GM12878 (cell line): ENCODE measurements at regions not wholly inside any gene's neighbourhood (a gene's known extent, or its start where the extent isn't known, plus 50 kb on each side); places are given as distances from the start of the nearest gene placed in this dataset.
"Not testable (repeated sequence)": the region's sequence is repeated elsewhere in the genome, so short reads cannot be mapped to it uniquely, and the experiment has no call there.

Source experiments
- ATAC-seq: fragments of 200-7000 bp; cut with Tn5 transposase; 3 replicates; pipeline ENCODE4 v1.9.1; 2020; ENCODE audit warnings: mild to moderate bottlenecking, moderate library complexity
- BruUV-seq: library from RNA; stranded (reverse); fragments of 400-500 nt; replicated peaks from 2 replicates; lab custom pipeline; 2021; lab: Mats Ljungman, UMichigan
- CTCF ChIA-PET: fragments of 300-600 bp; sonication (Branson Sonifier 250); formaldehyde crosslinking; extraction: SDS; loops from one replicate; lab custom pipeline; 2021; ENCODE audit warnings: inconsistent platforms; lab: Yijun Ruan, JAX
- POLR2A ChIA-PET: fragments of 350-600 bp; formaldehyde crosslinking; extraction: SDS; loops from one replicate; lab custom pipeline; 2021; ENCODE audit warnings: inconsistent platforms; lab: Charles Lee
- RAD21 ChIA-PET: fragments of 300-600 bp; sonication (Branson Sonifier 250); formaldehyde crosslinking; loops from one replicate; lab custom pipeline; 2023; ENCODE audit warnings: antibody characterized with exemption; ENCODE audit not compliant: unreplicated experiment; lab: Charles Lee
- SMC1A ChIA-PET: fragments of 300-600 bp; sonication (Branson Sonifier 250); formaldehyde crosslinking; loops from one replicate; lab custom pipeline; 2023; ENCODE audit not compliant: unreplicated experiment, uncharacterized antibody; lab: Charles Lee
- DNase-seq: peaks from one replicate; pipeline ENCODE4 v3.0.0-alpha.2; 2011; ENCODE audit warnings: low read depth, low spot score
- FAIRE-seq: peaks from 3 replicates; lab custom pipeline; 2011; peaks lifted over from hg19 to GRCh38; lab: Jason Lieb, UNC
- H2AFZ ChIP-seq: 2 replicates; pipeline ENCODE4 v1.6.0; 2011; ENCODE audit warnings: low read depth, low read length, control low read depth; ENCODE audit not compliant: control insufficient read depth
- H3K27ac ChIP-seq: 2 replicates; pipeline ENCODE4 v1.5.1; 2011; ENCODE audit warnings: control low read depth; ENCODE audit not compliant: control insufficient read depth, insufficient read depth
- H3K27me3 ChIP-seq, 2 experiments: replicated peaks in 1 of 2; 2 replicates each; pipeline versions ENCODE4 v1.6.0 to v1.6.1; 2011; ENCODE audit warnings: low read length in 1 of 2; ENCODE audit not compliant: control insufficient read depth in 2 of 2, insufficient read depth in 2 of 2
- H3K36me3 ChIP-seq, 2 experiments: 2 replicates each; pipeline ENCODE4 v1.5.1; 2011; ENCODE audit warnings: low read length in 1 of 2; ENCODE audit not compliant: control insufficient read depth in 2 of 2, insufficient read depth in 2 of 2
- H3K4me1 ChIP-seq: 2 replicates; pipeline ENCODE4 v1.6.1; 2011; ENCODE audit warnings: mild to moderate bottlenecking, low read length, moderate library complexity, mixed read lengths; ENCODE audit not compliant: control insufficient read depth, insufficient read depth
- H3K4me2 ChIP-seq: 2 replicates; pipeline ENCODE4 v1.6.0; 2011; ENCODE audit warnings: control low read depth; ENCODE audit not compliant: control insufficient read depth, insufficient read depth
- H3K4me3 ChIP-seq: fragments of 200-600 bp; sonication (generic); 2 replicates; pipeline ENCODE4 v1.5.1; 2016
- H3K79me2 ChIP-seq: 2 replicates; pipeline ENCODE4 v1.6.0; 2011; ENCODE audit warnings: low read length; ENCODE audit not compliant: control insufficient read depth, insufficient read depth
- H3K9ac ChIP-seq: 2 replicates; pipeline ENCODE4 v1.8.0; 2011; ENCODE audit warnings: low read length, control low read depth, mixed read lengths; ENCODE audit not compliant: control insufficient read depth, insufficient read depth
- H3K9me3 ChIP-seq: replicated peaks from 3 replicates; pipeline ENCODE4 v1.5.1; 2011; ENCODE audit warnings: mild to moderate bottlenecking, low read length; ENCODE audit not compliant: control insufficient read depth, insufficient read depth
- H4K20me1 ChIP-seq: 2 replicates; pipeline ENCODE4 v1.6.0; 2011; ENCODE audit not compliant: control insufficient read depth, insufficient read depth
- ATF2 ChIP-seq: IDR thresholded peaks from 2 replicates; pipeline ENCODE4 v1.6.1; 2012; ENCODE audit warnings: low read length, inconsistent platforms
- CBFB ChIP-seq: IDR thresholded peaks from 2 replicates; pipeline ENCODE4 v1.6.1; 2016; ENCODE audit warnings: antibody characterized with exemption, low read depth
- GABPA ChIP-seq: IDR thresholded peaks from 2 replicates; pipeline ENCODE4 v1.6.1; 2014; ENCODE audit warnings: antibody characterized with exemption, low read depth, mild to moderate bottlenecking, inconsistent platforms
- IKZF1 ChIP-seq: fragments of 450-650 bp; conservative IDR thresholded peaks from 2 replicates; pipeline ENCODE4 v1.6.1; 2017; ENCODE audit warnings: antibody characterized with exemption, mild to moderate bottlenecking
- KLF5 ChIP-seq: fragments of 450-650 bp; IDR thresholded peaks from 2 replicates; pipeline ENCODE4 v1.6.1; 2014; ENCODE audit warnings: mild to moderate bottlenecking; ENCODE audit not compliant: partially characterized antibody
- POLR2AphosphoS2 ChIP-seq: IDR thresholded peaks from 2 replicates; pipeline ENCODE4 v1.6.1; 2011; ENCODE audit warnings: low read depth, mild to moderate bottlenecking, low read length, improper control_type of control experiment, moderate library complexity
- RFX5 ChIP-seq: IDR thresholded peaks from 2 replicates; pipeline ENCODE4 v1.6.1; 2011; ENCODE audit warnings: low read depth, low read length, improper control_type of control experiment
- STAT3 ChIP-seq: IDR thresholded peaks from 2 replicates; pipeline ENCODE4 v1.6.1; 2011; ENCODE audit warnings: low read depth, low read length, improper control_type of control experiment
- WGBS: methylation state at CpG from one replicate; pipeline ENCODE4 v1.1.6; 2016; ENCODE audit warnings: low lambda C conversion rate; ENCODE audit not compliant: insufficient replicate concordance, insufficient coverage; ENCODE audit errors: missing lambda C conversion rate; 5-methylcytosine and 5-hydroxymethylcytosine counted together
- in situ Hi-C: fragments of 300-500 bp; cut with MboI; formaldehyde crosslinking; loops from 9 replicates; pipeline ENCODE4 v1.14.3; 2018; ENCODE audit warnings: mixed read lengths
- intact Hi-C: fragments of 100-400 bp; cut with micrococcal nuclease; formaldehyde crosslinking; loops from one replicate; pipeline ENCODE4 v1.14.2; 2022; ENCODE audit not compliant: unreplicated experiment

GRCh38 chr2:16381511-16381910, 284.1 kb downstream of the CYRIA start:
- Histone ChIP-seq H4K20me1 (no peaks in the 10 kb centered on the region), H2AFZ (no peak overlapping the region), H3K9ac (no peak overlapping the region), H3K27me3 (no peaks in the 10 kb centered on the region), H3K27ac (no peak overlapping the region), H3K79me2 (no peaks in the 10 kb centered on the region), H3K9me3 (no peaks in the 10 kb centered on the region), H3K4me3 (no peak overlapping the region), H3K36me3 (no peaks in the 10 kb centered on the region), H3K4me2 (no peak overlapping the region), H3K4me1 (no peaks in the 10 kb centered on the region)
- TF ChIP-seq IKZF1 (no peak), STAT3 (no peak), GABPA (no peak), POLR2AphosphoS2 (no peak), ATF2 (no peak), CBFB (no peak), RFX5 (no peak), KLF5 (no peak)
- no TSS peak for BruUV-seq
- in situ Hi-C loops: no loop called here
- intact Hi-C loops: no loop called here
- POLR2A ChIA-PET: no interaction called here
- FAIRE-seq (no peak), DNase-seq (no peak), ATAC-seq (no peak)
- WGBS: 0% methylated on average over 2 of the region's 2 CpGs
- RAD21 ChIA-PET: no interaction called here
- SMC1A ChIA-PET: no interaction called here
- CTCF ChIA-PET: no interaction called here

- H3K4me2 ChIP-seq, FAIRE-seq, H4K20me1 ChIP-seq, ATAC-seq, POLR2A ChIA-PET, H3K4me3 ChIP-seq, H3K9ac ChIP-seq, in situ Hi-C loops, H3K4me1 ChIP-seq, H3K27me3 ChIP-seq, BruUV-seq, SMC1A ChIA-PET, intact Hi-C loops, H2AFZ ChIP-seq, H3K79me2 ChIP-seq, H3K27ac ChIP-seq, H3K9me3 ChIP-seq, CTCF ChIA-PET, DNase-seq, RAD21 ChIA-PET, H3K36me3 ChIP-seq: not testable (repeated sequence)
- WGBS: 77% methylated on average over 5 of the region's 5 CpGs
Observed at GRCh38 chr2:16379901-16380300, 285.7 kb downstream of the CYRIA start.

- SMC1A ChIA-PET, BruUV-seq, H3K79me2 ChIP-seq, RAD21 ChIA-PET, POLR2A ChIA-PET, H4K20me1 ChIP-seq, H3K4me3 ChIP-seq, H3K4me1 ChIP-seq, H3K4me2 ChIP-seq, CTCF ChIA-PET, DNase-seq, H3K9ac ChIP-seq, H3K27me3 ChIP-seq, H3K27ac ChIP-seq, H3K9me3 ChIP-seq, ATAC-seq, intact Hi-C loops, H3K36me3 ChIP-seq, in situ Hi-C loops, FAIRE-seq, H2AFZ ChIP-seq: not testable (repeated sequence)
- 50% methylated on average over 5 of the region's 5 CpGs for WGBS
Observed at GRCh38 chr2:16379061-16379460, 286.6 kb downstream of the CYRIA start.
